ENCODE measurements at regions not wholly inside any gene's neighbourhood (a gene's known extent, or its start where the extent isn't known, plus 50 kb on each side); places are given as distances from the start of the nearest gene placed in this dataset.
A peak's percentile ranks its signal among the peaks of the same experiment; 100 is the strongest.

DNA sequence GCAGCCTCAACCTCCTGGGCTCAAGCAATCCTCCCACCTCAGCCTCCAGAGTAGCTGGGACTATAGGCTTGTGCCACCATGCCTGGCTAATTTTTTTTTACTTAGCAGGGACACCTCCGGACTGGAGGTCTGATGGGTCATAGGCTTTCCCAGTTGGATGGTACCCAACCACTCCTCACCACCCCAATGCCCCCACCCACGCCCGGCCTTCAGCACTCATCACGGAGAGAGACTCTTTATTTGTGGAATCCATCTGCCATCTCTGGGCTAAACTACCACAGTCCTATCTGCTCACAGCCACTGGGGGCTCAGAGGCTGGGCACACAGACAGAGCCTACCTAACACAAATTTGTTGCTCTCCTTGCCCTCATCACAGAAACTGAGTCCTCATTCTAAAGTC is 58.3 kb upstream of the STXBP1 start:
- Histone ChIP-seq H3K4me3 (no peak overlapping the region), H3K9me3 (ENCODE audit: low read depth, low read length) (no peaks in the 10 kb centered on the region), H3K36me3 (ENCODE audit: insufficient read depth, low read length) (no peaks in the 10 kb centered on the region; the same call in 1 of the 2 replicates), H3K27ac (no peak overlapping the region), H3K9ac (ENCODE audit: insufficient read length) (no peak overlapping the region)
- no peak for DNase-seq (ENCODE audit: low read depth, low spot score)
- no peak for TF ChIP-seq FOXP2 (optimal IDR thresholded peaks at IDR 0.05; ENCODE audit: control extremely low read depth, extremely low read length, insufficient read depth)
- no peak for TF ChIP-seq POLR2AphosphoS5 (IDR thresholded peaks at IDR 0.05; ENCODE audit: borderline replicate concordance, low read depth, low read length)
- TF ChIP-seq EZH2 (IDR thresholded peaks at IDR 0.05), result no peak

GRCh38 chr9:127554966-127555839 is 56.9 kb upstream of the STXBP1 start:
- no peak for DNase-seq (ENCODE audit: low read depth, low spot score)
- Histone ChIP-seq H3K9ac (ENCODE audit: insufficient read length) (peak overlapping the region; percentile 32), H3K36me3 (ENCODE audit: insufficient read depth, low read length) (no peaks in the 10 kb centered on the region; the same call in 1 of the 2 replicates), H3K9me3 (ENCODE audit: low read depth, low read length) (no peaks in the 10 kb centered on the region), H3K4me3 (peak overlapping the region; percentile 33; the same call in 1 of the 2 replicates), H3K27ac (peak overlapping the region; percentile 50; the same call in 1 of the 2 replicates)
- no peak for TF ChIP-seq EZH2 (IDR thresholded peaks at IDR 0.05)
- TF ChIP-seq FOXP2 (optimal IDR thresholded peaks at IDR 0.05; ENCODE audit: control extremely low read depth, extremely low read length, insufficient read depth), result no peak
- no peak for TF ChIP-seq POLR2AphosphoS5 (IDR thresholded peaks at IDR 0.05; ENCODE audit: borderline replicate concordance, low read depth, low read length)

DNA sequence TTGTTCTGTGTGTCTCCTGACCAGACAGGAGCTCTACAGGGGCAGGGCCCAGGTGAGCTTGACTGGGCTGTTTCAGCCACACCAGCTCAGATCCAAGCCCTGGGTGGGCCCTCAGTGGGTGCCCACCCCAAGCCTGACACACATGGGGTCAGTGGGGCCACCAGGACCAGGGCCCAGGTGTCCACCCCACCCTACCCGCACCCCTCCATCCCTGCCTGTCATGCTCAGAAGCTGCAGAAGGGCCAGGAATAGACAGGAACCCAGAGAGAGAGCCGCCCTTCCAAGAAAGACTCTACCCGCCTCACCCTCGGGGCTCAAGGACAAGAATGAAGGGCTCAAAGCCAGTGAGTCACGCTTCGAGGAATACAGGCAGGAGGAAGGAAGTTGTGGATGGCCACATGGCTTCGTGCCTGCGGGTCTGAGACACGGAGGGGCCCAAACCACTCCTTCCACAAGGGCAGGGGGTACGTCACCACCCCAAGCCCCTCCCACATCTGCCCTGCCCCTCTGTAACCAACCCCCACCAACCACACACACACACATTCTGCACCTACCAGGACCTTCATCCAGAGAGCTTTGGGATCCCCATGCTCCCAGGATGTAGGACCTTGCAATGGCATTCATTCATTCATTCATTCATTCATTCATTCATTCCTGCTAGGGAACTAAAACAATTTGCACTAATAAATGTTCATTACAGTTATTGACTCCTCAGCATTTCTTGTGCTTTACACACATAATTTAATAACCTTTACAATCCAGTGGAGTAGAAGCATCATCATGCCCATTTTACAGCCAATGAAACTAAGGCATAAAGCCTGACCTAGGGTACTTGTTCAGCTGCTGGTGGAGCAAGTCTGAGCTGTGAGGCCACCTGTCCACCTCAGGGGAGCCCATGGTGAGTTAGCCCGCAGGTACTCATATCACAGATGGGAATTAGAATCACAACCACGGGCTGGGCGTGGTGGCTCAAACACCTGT is 55.9 kb upstream of the STXBP1 start:
- no peak for TF ChIP-seq FOXP2 (optimal IDR thresholded peaks at IDR 0.05; ENCODE audit: control extremely low read depth, extremely low read length, insufficient read depth)
- TF ChIP-seq EZH2 (IDR thresholded peaks at IDR 0.05), result no peak
- peak; percentile 34; the same call in 1 of the 2 replicates for TF ChIP-seq POLR2AphosphoS5 (IDR thresholded peaks at IDR 0.05; ENCODE audit: borderline replicate concordance, low read depth, low read length)
- Histone ChIP-seq H3K36me3 (ENCODE audit: insufficient read depth, low read length) (no peaks in the 10 kb centered on the region; the same call in 1 of the 2 replicates), H3K4me3 (peak overlapping the region; percentile 33; the same call in 1 of the 2 replicates), H3K9me3 (ENCODE audit: low read depth, low read length) (no peaks in the 10 kb centered on the region), H3K9ac (ENCODE audit: insufficient read length) (peak overlapping the region; percentile 32), H3K27ac (0 out of 2 replicates have a peak overlapping the region, but pooled peaks have one; percentile 9)
- DNase-seq (ENCODE audit: low read depth, low spot score), result no peak

DNA sequence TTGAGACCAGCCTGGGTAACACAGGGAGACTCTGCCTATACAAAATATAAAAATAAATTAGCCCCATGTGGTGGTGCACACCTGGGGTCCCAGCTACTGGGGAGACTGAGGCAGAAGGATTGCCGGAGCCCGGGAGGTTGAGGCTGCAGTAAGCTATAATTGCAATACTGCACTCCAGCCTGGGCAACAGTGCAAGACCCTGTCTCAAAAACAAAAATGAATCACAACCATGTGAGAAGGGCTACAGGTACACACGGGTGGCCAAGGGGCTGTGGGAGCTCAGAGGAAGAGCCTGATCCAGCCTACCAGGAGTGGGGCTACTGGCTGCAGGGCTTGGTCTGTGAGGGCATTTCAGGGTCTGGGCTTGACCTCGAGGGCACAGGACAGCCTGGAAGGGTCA is 55.2 kb upstream of the STXBP1 start:
- no peaks in the 10 kb centered on the region; the same call in 1 of the 2 replicates for H3K36me3 ChIP-seq (ENCODE audit: insufficient read depth, low read length)
- no peak overlapping the region for H3K9ac ChIP-seq (ENCODE audit: insufficient read length)
- TF ChIP-seq POLR2AphosphoS5 (IDR thresholded peaks at IDR 0.05; ENCODE audit: borderline replicate concordance, low read depth, low read length), result no peak
- no peak for DNase-seq (ENCODE audit: low read depth, low spot score)
- H3K4me3 ChIP-seq, result peak overlapping the region; percentile 46
- H3K9me3 ChIP-seq (ENCODE audit: low read depth, low read length), result no peaks in the 10 kb centered on the region
- H3K27ac ChIP-seq, result no peak overlapping the region

GRCh38 chr9:127557466-127557869 is 54.6 kb upstream of the STXBP1 start:
- TF ChIP-seq POLR2AphosphoS5 (IDR thresholded peaks at IDR 0.05; ENCODE audit: borderline replicate concordance, low read depth, low read length) (0 out of 2 replicates have a peak, but pooled peaks have one; percentile 47), EZH2 (IDR thresholded peaks at IDR 0.05) (no peak), FOXP2 (optimal IDR thresholded peaks at IDR 0.05; ENCODE audit: control extremely low read depth, extremely low read length, insufficient read depth) (no peak)
- no peaks in the 10 kb centered on the region for H3K9me3 ChIP-seq (ENCODE audit: low read depth, low read length)
- no peaks in the 10 kb centered on the region; the same call in 1 of the 2 replicates for H3K36me3 ChIP-seq (ENCODE audit: insufficient read depth, low read length)
- no peak for DNase-seq (ENCODE audit: low read depth, low spot score)
- peak overlapping the region; percentile 46 for H3K4me3 ChIP-seq
- no peak overlapping the region for H3K9ac ChIP-seq (ENCODE audit: insufficient read length)
- peak overlapping the region; percentile 55; the same call in 1 of the 2 replicates for H3K27ac ChIP-seq

DNA sequence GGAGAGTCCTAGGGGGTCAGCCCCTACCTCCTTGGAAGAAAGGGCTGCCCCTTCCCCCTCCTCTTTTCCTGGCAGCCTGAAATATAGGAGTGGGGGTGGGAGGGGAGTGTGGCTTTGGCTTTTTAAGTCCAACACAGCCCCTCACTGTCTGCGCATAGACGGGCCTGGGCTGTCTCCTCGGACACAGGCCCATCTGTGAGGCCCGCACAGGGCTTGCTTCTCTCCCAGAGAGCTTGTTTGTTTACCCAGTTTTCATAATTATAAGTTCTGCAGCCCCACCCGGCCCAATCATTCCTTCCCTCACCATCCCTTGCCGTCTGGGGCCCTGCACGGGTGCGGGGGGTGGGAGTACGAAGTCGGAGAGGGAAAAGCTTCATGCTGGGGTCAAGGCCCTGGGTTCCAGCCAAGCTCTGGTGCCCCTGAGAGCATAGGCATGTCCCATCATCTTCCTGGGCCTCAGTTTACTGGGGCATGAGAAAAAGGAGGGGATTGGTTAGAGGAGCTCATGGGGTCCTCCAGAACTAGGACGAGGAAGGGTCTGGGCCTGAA is 54.0 kb upstream of the STXBP1 start:
- Histone ChIP-seq H3K9ac (ENCODE audit: insufficient read length) (no peak overlapping the region), H3K36me3 (ENCODE audit: insufficient read depth, low read length) (no peaks in the 10 kb centered on the region; the same call in 1 of the 2 replicates), H3K27ac (peak overlapping the region; percentile 5; the same call in 1 of the 2 replicates), H3K9me3 (ENCODE audit: low read depth, low read length) (no peaks in the 10 kb centered on the region), H3K4me3 (no peak overlapping the region)
- no peak for DNase-seq (ENCODE audit: low read depth, low spot score)
- TF ChIP-seq FOXP2 (optimal IDR thresholded peaks at IDR 0.05; ENCODE audit: control extremely low read depth, extremely low read length, insufficient read depth) (no peak), POLR2AphosphoS5 (IDR thresholded peaks at IDR 0.05; ENCODE audit: borderline replicate concordance, low read depth, low read length) (no peak), EZH2 (IDR thresholded peaks at IDR 0.05) (no peak)

- H3K36me3 ChIP-seq (ENCODE audit: insufficient read depth, low read length), result no peaks in the 10 kb centered on the region; the same call in 1 of the 2 replicates
- TF ChIP-seq FOXP2 (optimal IDR thresholded peaks at IDR 0.05; ENCODE audit: control extremely low read depth, extremely low read length, insufficient read depth) (no peak), EZH2 (IDR thresholded peaks at IDR 0.05) (no peak), POLR2AphosphoS5 (IDR thresholded peaks at IDR 0.05; ENCODE audit: borderline replicate concordance, low read depth, low read length) (no peak)
- H3K9ac ChIP-seq (ENCODE audit: insufficient read length), result no peak overlapping the region
- H3K4me3 ChIP-seq, result no peak overlapping the region
- H3K27ac ChIP-seq, result peak overlapping the region; percentile 5; the same call in 1 of the 2 replicates
- no peak for DNase-seq (ENCODE audit: low read depth, low spot score)
- H3K9me3 ChIP-seq (ENCODE audit: low read depth, low read length), result no peaks in the 10 kb centered on the region
Measured at GRCh38 chr9:127558581-127559246, 53.4 kb upstream of the STXBP1 start.
